Natural killer cell (primary cell): ENCODE measurements at regions not wholly inside any gene's neighbourhood (a gene's known extent, or its start where the extent isn't known, plus 50 kb on each side); places are given as distances from the start of the nearest gene placed in this dataset.
A peak's percentile ranks its signal among the peaks of the same experiment; 100 is the strongest.

Experiments
- ATAC-seq, 3 donors: fragments of 150-1000 bp in 2 of 3; fragments of 200-7000 bp in 1 of 3; cut with Tn5 transposase; 1 replicate in 1 of 3; 2 replicates in 2 of 3; pipeline ENCODE4 v1.10.0; 2021; ENCODE audit warnings: mild to moderate bottlenecking in 2 of 3, moderate library complexity in 2 of 3
- DNase-seq, 2 donors: peaks; one replicate each; pipeline versions ENCODE4 v3.0.0 to v3.0.0-alpha.2; 2013 to 2021; ENCODE audit warnings: mixed read lengths in 1 of 2
- H3K27ac ChIP-seq: one replicate; pipeline ENCODE4 v1.5.1; 2013; ENCODE audit warnings: mild to moderate bottlenecking, low read length
- H3K27me3 ChIP-seq: one replicate; pipeline ENCODE4 v1.6.1; 2013; ENCODE audit warnings: low read length; ENCODE audit not compliant: control insufficient read depth, insufficient read depth
- H3K36me3 ChIP-seq: one replicate; pipeline ENCODE4 v1.6.1; 2013; ENCODE audit warnings: low read length; ENCODE audit not compliant: control insufficient read depth, insufficient read depth
- H3K4me1 ChIP-seq: one replicate; pipeline ENCODE4 v1.6.1; 2013; ENCODE audit warnings: low read length; ENCODE audit not compliant: control insufficient read depth, insufficient read depth
- H3K4me3 ChIP-seq: one replicate; pipeline ENCODE4 v1.5.1; 2013; ENCODE audit warnings: low read length
- H3K9me3 ChIP-seq: one replicate; pipeline ENCODE4 v1.6.1; 2013; ENCODE audit warnings: low read length; ENCODE audit not compliant: control insufficient read depth, insufficient read depth
- H3K27ac Mint-ChIP-seq, 2 donors: one replicate each; pipeline ENCODE4 v1.8.0; 2022; ENCODE audit warnings: mild to moderate bottlenecking in 2 of 2, mixed read lengths in 2 of 2, moderate library complexity in 1 of 2
- H3K27me3 Mint-ChIP-seq, 2 donors: one replicate each; pipeline ENCODE4 v1.8.0; 2022; ENCODE audit warnings: low read depth in 2 of 2, mixed read lengths in 2 of 2
- H3K36me3 Mint-ChIP-seq: one replicate; pipeline ENCODE4 v1.8.0; 2022; ENCODE audit warnings: mixed read lengths
- H3K4me1 Mint-ChIP-seq, 2 donors: one replicate each; pipeline ENCODE4 v1.8.0; 2022; ENCODE audit warnings: mixed read lengths in 2 of 2
- H3K4me3 Mint-ChIP-seq: one replicate; pipeline ENCODE4 v1.8.0; 2022; ENCODE audit warnings: mild to moderate bottlenecking, moderate library complexity, mixed read lengths
- H3K9me3 Mint-ChIP-seq, 2 donors: one replicate each; pipeline ENCODE4 v1.8.0; 2022; ENCODE audit warnings: mixed read lengths in 2 of 2
- CTCF ChIP-seq: fragments of 200-600 bp; IDR thresholded peaks from one replicate; pipeline ENCODE4 v1.8.0; 2022; ENCODE audit warnings: antibody characterized with exemption
- WGBS: methylation state at CpG from one replicate; pipeline ENCODE4 v1.1.7; 2013; ENCODE audit warnings: missing lambda C conversion rate; ENCODE audit not compliant: insufficient coverage; 5-methylcytosine and 5-hydroxymethylcytosine counted together
- intact Hi-C: fragments of 100-400 bp; cut with micrococcal nuclease; formaldehyde crosslinking; loops from one replicate; pipeline ENCODE4 v1.14.2; 2022

GRCh38 chr5:141756196-141756595 is 74.2 kb upstream of the ARAP3 start:
- H3K36me3 ChIP-seq, result no peaks in the 10 kb centered on the region
- H3K9me3 ChIP-seq, result no peaks in the 10 kb centered on the region
- no peak overlapping the region for H3K4me3 ChIP-seq
- H3K27ac Mint-ChIP-seq, result no peak overlapping the region
- peaks cover 18% of the 10 kb centered on the region for H3K27me3 ChIP-seq
- 85% methylated on average over 3 of the region's 3 CpGs for WGBS
- H3K27me3 Mint-ChIP-seq, result peaks cover 56 to 64% of the 10 kb centered on the region in 2 donors
- intact Hi-C loops, result no loop called here
- H3K4me1 ChIP-seq, result no peaks in the 10 kb centered on the region
- TF ChIP-seq CTCF, result no peak
- ATAC-seq (no peak), DNase-seq (no peak)
- H3K4me3 Mint-ChIP-seq, result no peak overlapping the region
- no peaks in the 10 kb centered on the region for H3K36me3 Mint-ChIP-seq
- H3K4me1 Mint-ChIP-seq, result peaks cover 0 to 4% of the 10 kb centered on the region in 2 donors
- H3K9me3 Mint-ChIP-seq, result no peaks in the 10 kb centered on the region
- no peak overlapping the region for H3K27ac ChIP-seq

- no peak for ATAC-seq
- Mint-ChIP-seq H3K4me1 (peaks cover 0 to 4% of the 10 kb centered on the region in 2 donors), H3K36me3 (no peaks in the 10 kb centered on the region), H3K27me3 (peaks cover 63 to 72% of the 10 kb centered on the region in 2 donors), H3K27ac (no peak overlapping the region), H3K4me3 (no peak overlapping the region), H3K9me3 (no peaks in the 10 kb centered on the region)
- peak in 1 of 2 donors; percentile 43 for DNase-seq
- no peaks in the 10 kb centered on the region for H3K9me3 ChIP-seq
- H3K36me3 ChIP-seq, result no peaks in the 10 kb centered on the region
- no peaks in the 10 kb centered on the region for H3K4me1 ChIP-seq
- intact Hi-C loops, result no loop called here
- WGBS, result 14% methylated on average over 10 of the region's 11 CpGs
- H3K4me3 ChIP-seq, result no peak overlapping the region
- H3K27ac ChIP-seq, result no peak overlapping the region
- H3K27me3 ChIP-seq, result peaks cover 18% of the 10 kb centered on the region
- TF ChIP-seq CTCF, result no peak
Observed at GRCh38 chr5:141753971-141754713, 72.1 kb upstream of the ARAP3 start.

- Histone ChIP-seq H3K36me3 (no peaks in the 10 kb centered on the region), H3K27me3 (peaks cover 18% of the 10 kb centered on the region), H3K27ac (no peak overlapping the region), H3K4me1 (no peaks in the 10 kb centered on the region), H3K9me3 (no peaks in the 10 kb centered on the region), H3K4me3 (no peak overlapping the region)
- no peak overlapping the region for H3K27ac Mint-ChIP-seq
- no peak for DNase-seq
- intact Hi-C loops, result no loop called here
- H3K9me3 Mint-ChIP-seq, result no peaks in the 10 kb centered on the region
- TF ChIP-seq CTCF, result no peak
- peaks cover 61 to 77% of the 10 kb centered on the region in 2 donors for H3K27me3 Mint-ChIP-seq
- no peak overlapping the region for H3K4me3 Mint-ChIP-seq
- WGBS, result 12% methylated on average over 51 of the region's 51 CpGs
- no peaks in the 10 kb centered on the region for H3K36me3 Mint-ChIP-seq
- ATAC-seq, result no peak
- H3K4me1 Mint-ChIP-seq, result peaks cover 0 to 4% of the 10 kb centered on the region in 2 donors
Observed at GRCh38 chr5:141753143-141753970, 71.3 kb upstream of the ARAP3 start.
